ENCODE measurements at regions not wholly inside any gene's neighbourhood (a gene's known extent, or its start where the extent isn't known, plus 50 kb on each side); places are given as distances from the start of the nearest gene placed in this dataset.

DNA sequence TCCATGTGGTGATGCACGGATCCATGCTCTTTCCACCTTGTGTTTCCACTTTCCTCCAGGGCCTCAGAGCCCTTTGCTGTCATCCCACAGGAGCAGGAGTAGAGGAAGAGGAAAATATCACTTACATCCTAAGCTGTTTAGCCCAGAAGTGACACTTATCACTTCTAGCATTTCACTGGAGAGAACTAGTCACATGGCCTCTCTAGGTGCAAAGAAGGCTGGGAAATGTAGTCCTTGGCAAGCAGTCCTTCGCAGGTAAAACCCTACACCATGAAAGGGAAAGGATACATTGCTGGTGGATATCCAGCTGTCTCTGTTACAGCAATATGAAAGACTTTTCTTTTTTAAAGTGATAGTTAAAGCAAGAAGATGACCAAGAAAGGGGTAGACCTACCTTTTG, 185.9 kb downstream of the RGS9 start (continued):
- TF ChIP-seq, protein P1, sequence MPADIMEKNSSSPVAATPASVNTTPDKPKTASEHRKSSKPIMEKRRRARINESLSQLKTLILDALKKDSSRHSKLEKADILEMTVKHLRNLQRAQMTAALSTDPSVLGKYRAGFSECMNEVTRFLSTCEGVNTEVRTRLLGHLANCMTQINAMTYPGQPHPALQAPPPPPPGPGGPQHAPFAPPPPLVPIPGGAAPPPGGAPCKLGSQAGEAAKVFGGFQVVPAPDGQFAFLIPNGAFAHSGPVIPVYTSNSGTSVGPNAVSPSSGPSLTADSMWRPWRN (IDR thresholded peaks at IDR 0.05; ENCODE audit: low read depth), result no peak
- no peak for TF ChIP-seq EGR1 (conservative IDR thresholded peaks at IDR 0.05)
- no peak for TF ChIP-seq EHMT2 (IDR thresholded peaks at IDR 0.05)
- no peak for TF ChIP-seq CBFA2T2 (conservative IDR thresholded peaks at IDR 0.05)
- TF ChIP-seq, protein P2, sequence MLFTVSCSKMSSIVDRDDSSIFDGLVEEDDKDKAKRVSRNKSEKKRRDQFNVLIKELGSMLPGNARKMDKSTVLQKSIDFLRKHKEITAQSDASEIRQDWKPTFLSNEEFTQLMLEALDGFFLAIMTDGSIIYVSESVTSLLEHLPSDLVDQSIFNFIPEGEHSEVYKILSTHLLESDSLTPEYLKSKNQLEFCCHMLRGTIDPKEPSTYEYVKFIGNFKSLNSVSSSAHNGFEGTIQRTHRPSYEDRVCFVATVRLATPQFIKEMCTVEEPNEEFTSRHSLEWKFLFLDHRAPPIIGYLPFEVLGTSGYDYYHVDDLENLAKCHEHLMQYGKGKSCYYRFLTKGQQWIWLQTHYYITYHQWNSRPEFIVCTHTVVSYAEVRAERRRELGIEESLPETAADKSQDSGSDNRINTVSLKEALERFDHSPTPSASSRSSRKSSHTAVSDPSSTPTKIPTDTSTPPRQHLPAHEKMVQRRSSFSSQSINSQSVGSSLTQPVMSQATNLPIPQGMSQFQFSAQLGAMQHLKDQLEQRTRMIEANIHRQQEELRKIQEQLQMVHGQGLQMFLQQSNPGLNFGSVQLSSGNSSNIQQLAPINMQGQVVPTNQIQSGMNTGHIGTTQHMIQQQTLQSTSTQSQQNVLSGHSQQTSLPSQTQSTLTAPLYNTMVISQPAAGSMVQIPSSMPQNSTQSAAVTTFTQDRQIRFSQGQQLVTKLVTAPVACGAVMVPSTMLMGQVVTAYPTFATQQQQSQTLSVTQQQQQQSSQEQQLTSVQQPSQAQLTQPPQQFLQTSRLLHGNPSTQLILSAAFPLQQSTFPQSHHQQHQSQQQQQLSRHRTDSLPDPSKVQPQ (CRISPR knock-in tag; IDR thresholded peaks at IDR 0.05; ENCODE audit: borderline replicate concordance), result no peak
- TF ChIP-seq ZNF143 (CRISPR knock-in tag; IDR thresholded peaks at IDR 0.05), result peak; percentile 69
- peak in 1 of 2 experiments; percentile 44; a peak in 1 of 4 replicates for TF ChIP-seq SIX5 (IDR thresholded peaks at IDR 0.05; ENCODE audit: borderline replicate concordance in 1 of 2, insufficient read depth in 1 of 2, low read depth in 1 of 2, low read length in 2 of 2)
- TF ChIP-seq, protein P3, sequence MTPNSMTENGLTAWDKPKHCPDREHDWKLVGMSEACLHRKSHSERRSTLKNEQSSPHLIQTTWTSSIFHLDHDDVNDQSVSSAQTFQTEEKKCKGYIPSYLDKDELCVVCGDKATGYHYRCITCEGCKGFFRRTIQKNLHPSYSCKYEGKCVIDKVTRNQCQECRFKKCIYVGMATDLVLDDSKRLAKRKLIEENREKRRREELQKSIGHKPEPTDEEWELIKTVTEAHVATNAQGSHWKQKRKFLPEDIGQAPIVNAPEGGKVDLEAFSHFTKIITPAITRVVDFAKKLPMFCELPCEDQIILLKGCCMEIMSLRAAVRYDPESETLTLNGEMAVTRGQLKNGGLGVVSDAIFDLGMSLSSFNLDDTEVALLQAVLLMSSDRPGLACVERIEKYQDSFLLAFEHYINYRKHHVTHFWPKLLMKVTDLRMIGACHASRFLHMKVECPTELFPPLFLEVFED (CRISPR knock-in tag; conservative IDR thresholded peaks at IDR 0.05), result no peak
- TF ChIP-seq NCOR1 (IDR thresholded peaks at IDR 0.05), result no peak
- no peak for TF ChIP-seq CBX2 (IDR thresholded peaks at IDR 0.05; ENCODE audit: insufficient read depth, low read length, poor library complexity, severe bottlenecking)
- TF ChIP-seq, protein P4, sequence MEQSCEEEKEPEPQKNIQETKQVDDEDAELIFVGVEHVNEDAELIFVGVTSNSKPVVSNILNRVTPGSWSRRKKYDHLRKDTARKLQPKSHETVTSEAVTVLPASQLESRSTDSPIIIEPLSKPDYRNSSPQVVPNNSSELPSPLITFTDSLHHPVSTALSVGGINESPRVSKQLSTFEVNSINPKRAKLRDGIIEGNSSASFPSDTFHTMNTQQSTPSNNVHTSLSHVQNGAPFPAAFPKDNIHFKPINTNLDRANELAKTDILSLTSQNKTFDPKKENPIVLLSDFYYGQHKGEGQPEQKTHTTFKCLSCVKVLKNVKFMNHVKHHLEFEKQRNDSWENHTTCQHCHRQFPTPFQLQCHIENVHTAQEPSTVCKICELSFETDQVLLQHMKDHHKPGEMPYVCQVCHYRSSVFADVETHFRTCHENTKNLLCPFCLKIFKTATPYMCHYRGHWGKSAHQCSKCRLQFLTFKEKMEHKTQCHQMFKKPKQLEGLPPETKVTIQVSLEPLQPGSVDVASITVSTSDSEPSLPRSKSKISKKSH (CRISPR knock-in tag; IDR thresholded peaks at IDR 0.05), result no peak
- TF ChIP-seq KLF13 (tag; IDR thresholded peaks at IDR 0.05; ENCODE audit: borderline replicate concordance, low read depth), result no peak
- TF ChIP-seq, protein P5, sequence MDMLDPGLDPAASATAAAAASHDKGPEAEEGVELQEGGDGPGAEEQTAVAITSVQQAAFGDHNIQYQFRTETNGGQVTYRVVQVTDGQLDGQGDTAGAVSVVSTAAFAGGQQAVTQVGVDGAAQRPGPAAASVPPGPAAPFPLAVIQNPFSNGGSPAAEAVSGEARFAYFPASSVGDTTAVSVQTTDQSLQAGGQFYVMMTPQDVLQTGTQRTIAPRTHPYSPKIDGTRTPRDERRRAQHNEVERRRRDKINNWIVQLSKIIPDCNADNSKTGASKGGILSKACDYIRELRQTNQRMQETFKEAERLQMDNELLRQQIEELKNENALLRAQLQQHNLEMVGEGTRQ (CRISPR knock-in tag; IDR thresholded peaks at IDR 0.05), result peak; percentile 90
- peak; percentile 73 for TF ChIP-seq RAD51 (IDR thresholded peaks at IDR 0.05; ENCODE audit: borderline replicate concordance, low read depth)
- TF ChIP-seq, protein P6, sequence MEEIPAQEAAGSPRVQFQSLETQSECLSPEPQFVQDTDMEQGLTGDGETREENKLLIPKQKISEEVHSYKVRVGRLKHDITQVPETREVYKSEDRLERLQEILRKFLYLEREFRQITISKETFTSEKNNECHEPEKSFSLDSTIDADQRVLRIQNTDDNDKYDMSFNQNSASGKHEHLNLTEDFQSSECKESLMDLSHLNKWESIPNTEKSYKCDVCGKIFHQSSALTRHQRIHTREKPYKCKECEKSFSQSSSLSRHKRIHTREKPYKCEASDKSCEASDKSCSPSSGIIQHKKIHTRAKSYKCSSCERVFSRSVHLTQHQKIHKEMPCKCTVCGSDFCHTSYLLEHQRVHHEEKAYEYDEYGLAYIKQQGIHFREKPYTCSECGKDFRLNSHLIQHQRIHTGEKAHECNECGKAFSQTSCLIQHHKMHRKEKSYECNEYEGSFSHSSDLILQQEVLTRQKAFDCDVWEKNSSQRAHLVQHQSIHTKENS (CRISPR knock-in tag; IDR thresholded peaks at IDR 0.05), result no peak
- TF ChIP-seq NFE2L1 (tag; IDR thresholded peaks at IDR 0.05; ENCODE audit: borderline replicate concordance, low read depth), result no peak
- no peak for TF ChIP-seq SMARCC2 (IDR thresholded peaks at IDR 0.05; ENCODE audit: low read depth)
- no peak for TF ChIP-seq ZNF253 (CRISPR knock-in tag; conservative IDR thresholded peaks at IDR 0.05)
